HepG2 (cell line): ENCODE measurements at regions not wholly inside any gene's neighbourhood (a gene's known extent, or its start where the extent isn't known, plus 50 kb on each side); places are given as distances from the start of the nearest gene placed in this dataset.

Experiments
- AGO1 ChIP-seq: fragments of 200-400 bp; formaldehyde crosslinking; IDR thresholded peaks from 2 replicates; pipeline ENCODE4 v1.6.1; 2017; ENCODE audit warnings: mild to moderate bottlenecking, low read depth, low read length, moderate library complexity; ENCODE audit not compliant: poor library complexity, severe bottlenecking
- ARID2 ChIP-seq: sonication (generic); formaldehyde crosslinking; IDR thresholded peaks from 2 replicates; pipeline ENCODE4 v1.8.1; 2022; ENCODE audit warnings: mild to moderate bottlenecking, missing genetic modification reagents, borderline replicate concordance
- CBX5 ChIP-seq: sonication (generic); formaldehyde crosslinking; IDR thresholded peaks from 2 replicates; pipeline ENCODE4 v1.4.0; 2020; ENCODE audit warnings: missing genetic modification reagents, borderline replicate concordance
- CHD4 ChIP-seq: fragments of 200-600 bp; sonication (generic); IDR thresholded peaks from 2 replicates; pipeline ENCODE4 v1.7.0; 2017; ENCODE audit warnings: mild to moderate bottlenecking, low read length, borderline replicate concordance
- FIP1L1 ChIP-seq: fragments of 200-400 bp; formaldehyde crosslinking; IDR thresholded peaks from 2 replicates; pipeline ENCODE4 v1.6.1; 2018; ENCODE audit warnings: low read depth, mild to moderate bottlenecking, low read length, moderate library complexity, borderline replicate concordance; ENCODE audit not compliant: insufficient read depth
- FOXJ3 ChIP-seq: sonication (generic); formaldehyde crosslinking; IDR thresholded peaks from 2 replicates; pipeline ENCODE4 v1.4.0; 2020; ENCODE audit warnings: missing genetic modification reagents, mild to moderate bottlenecking, borderline replicate concordance
- FOXP1 ChIP-seq, 2 experiments: fragments of 450-650 bp in 1 of 2; IDR thresholded peaks; 2 replicates each; pipeline ENCODE4 v1.6.1; 2017 to 2018; ENCODE audit warnings: antibody characterized with exemption in 1 of 2
- HNRNPLL ChIP-seq: fragments of 200-400 bp; formaldehyde crosslinking; IDR thresholded peaks from 2 replicates; pipeline ENCODE4 v1.6.1; 2017; ENCODE audit warnings: mild to moderate bottlenecking, low read depth, low read length; ENCODE audit not compliant: poor library complexity, severe bottlenecking
- MED8 ChIP-seq: sonication (generic); formaldehyde crosslinking; IDR thresholded peaks from 2 replicates; pipeline ENCODE4 v1.8.1; 2023; ENCODE audit warnings: mild to moderate bottlenecking, missing genetic modification reagents; ENCODE audit not compliant: insufficient replicate concordance
- MIER2 ChIP-seq: IDR thresholded peaks from 2 replicates; pipeline ENCODE4 v1.6.1; 2016; ENCODE audit warnings: missing biosample characterization, missing genetic modification reagents
- MZF1 ChIP-seq: sonication (generic); formaldehyde crosslinking; IDR thresholded peaks from 2 replicates; pipeline ENCODE4 v1.8.1; 2023; ENCODE audit warnings: mild to moderate bottlenecking, missing genetic modification reagents, borderline replicate concordance
- NFIB ChIP-seq: sonication (generic); formaldehyde crosslinking; IDR thresholded peaks from 2 replicates; pipeline ENCODE4 v1.9.0; 2021; ENCODE audit warnings: missing genetic modification reagents, mild to moderate bottlenecking, borderline replicate concordance
- NR1H2 ChIP-seq: sonication (generic); formaldehyde crosslinking; IDR thresholded peaks from 2 replicates; pipeline ENCODE4 v1.8.1; 2022; ENCODE audit warnings: low read depth, missing genetic modification reagents, borderline replicate concordance
- POGK ChIP-seq: sonication (generic); formaldehyde crosslinking; conservative IDR thresholded peaks from 2 replicates; pipeline ENCODE4 v1.8.0; 2022; ENCODE audit warnings: mild to moderate bottlenecking, moderate library complexity, missing genetic modification reagents
- RBAK ChIP-seq: sonication (generic); formaldehyde crosslinking; IDR thresholded peaks from 2 replicates; pipeline ENCODE4 v1.5.1; 2020; ENCODE audit warnings: mild to moderate bottlenecking, missing genetic modification reagents
- RFX3 ChIP-seq: IDR thresholded peaks from 2 replicates; pipeline ENCODE4 v1.6.1; 2016; ENCODE audit warnings: missing biosample characterization, missing genetic modification reagents
- RFXAP ChIP-seq: sonication (generic); formaldehyde crosslinking; IDR thresholded peaks from 2 replicates; pipeline ENCODE4 v1.4.0; 2020; ENCODE audit warnings: missing genetic modification reagents, borderline replicate concordance
- ZBTB21 ChIP-seq: sonication (generic); formaldehyde crosslinking; IDR thresholded peaks from 2 replicates; pipeline ENCODE4 v1.4.0; 2020; ENCODE audit warnings: missing genetic modification reagents
- ZFP36 ChIP-seq: fragments of 150-350 bp; IDR thresholded peaks from 2 replicates; pipeline ENCODE4 v1.6.1; 2018; ENCODE audit warnings: borderline replicate concordance, low read length, low read depth; ENCODE audit not compliant: partially characterized antibody
- ZFP62 ChIP-seq: sonication (generic); formaldehyde crosslinking; IDR thresholded peaks from 2 replicates; pipeline ENCODE4 v1.4.0; 2020; ENCODE audit warnings: missing genetic modification reagents
- ZKSCAN1 ChIP-seq: fragments of 150-350 bp; IDR thresholded peaks from 2 replicates; pipeline ENCODE4 v1.6.1; 2014; ENCODE audit warnings: low read length
- ZNF230 ChIP-seq: sonication (generic); formaldehyde crosslinking; IDR thresholded peaks from 2 replicates; pipeline ENCODE4 v1.4.0; 2020; ENCODE audit warnings: mild to moderate bottlenecking, missing genetic modification reagents
- ZNF501 ChIP-seq: sonication (generic); formaldehyde crosslinking; IDR thresholded peaks from 2 replicates; pipeline ENCODE4 v1.5.1; 2020; ENCODE audit warnings: mild to moderate bottlenecking, moderate library complexity, missing genetic modification reagents
- ZNF546 ChIP-seq: sonication (generic); formaldehyde crosslinking; conservative IDR thresholded peaks from 2 replicates; pipeline ENCODE4 v1.8.1; 2023; ENCODE audit warnings: mild to moderate bottlenecking, missing genetic modification reagents
- ZNF556 ChIP-seq: sonication (generic); formaldehyde crosslinking; IDR thresholded peaks from 2 replicates; pipeline ENCODE4 v1.4.0; 2020; ENCODE audit warnings: mild to moderate bottlenecking, missing genetic modification reagents, borderline replicate concordance
- ZNF564 ChIP-seq: sonication (generic); formaldehyde crosslinking; IDR thresholded peaks from 2 replicates; pipeline ENCODE4 v1.8.1; 2023; ENCODE audit warnings: mild to moderate bottlenecking, missing genetic modification reagents
- ZNF589 ChIP-seq: sonication (generic); formaldehyde crosslinking; conservative IDR thresholded peaks from 2 replicates; pipeline ENCODE4 v1.8.0; 2022; ENCODE audit warnings: mild to moderate bottlenecking, moderate library complexity, missing genetic modification reagents
- ZNF598 ChIP-seq: sonication (generic); formaldehyde crosslinking; IDR thresholded peaks from 2 replicates; pipeline ENCODE4 v1.5.1; 2020; ENCODE audit warnings: mild to moderate bottlenecking, missing genetic modification reagents, borderline replicate concordance
- ZNF746 ChIP-seq: sonication (generic); formaldehyde crosslinking; IDR thresholded peaks from 2 replicates; pipeline ENCODE4 v1.8.0; 2022; ENCODE audit warnings: mild to moderate bottlenecking, missing genetic modification reagents
- ZNF816 ChIP-seq: sonication (generic); formaldehyde crosslinking; IDR thresholded peaks from 2 replicates; pipeline ENCODE4 v1.8.0; 2022; ENCODE audit warnings: missing genetic modification reagents, mild to moderate bottlenecking, borderline replicate concordance

DNA sequence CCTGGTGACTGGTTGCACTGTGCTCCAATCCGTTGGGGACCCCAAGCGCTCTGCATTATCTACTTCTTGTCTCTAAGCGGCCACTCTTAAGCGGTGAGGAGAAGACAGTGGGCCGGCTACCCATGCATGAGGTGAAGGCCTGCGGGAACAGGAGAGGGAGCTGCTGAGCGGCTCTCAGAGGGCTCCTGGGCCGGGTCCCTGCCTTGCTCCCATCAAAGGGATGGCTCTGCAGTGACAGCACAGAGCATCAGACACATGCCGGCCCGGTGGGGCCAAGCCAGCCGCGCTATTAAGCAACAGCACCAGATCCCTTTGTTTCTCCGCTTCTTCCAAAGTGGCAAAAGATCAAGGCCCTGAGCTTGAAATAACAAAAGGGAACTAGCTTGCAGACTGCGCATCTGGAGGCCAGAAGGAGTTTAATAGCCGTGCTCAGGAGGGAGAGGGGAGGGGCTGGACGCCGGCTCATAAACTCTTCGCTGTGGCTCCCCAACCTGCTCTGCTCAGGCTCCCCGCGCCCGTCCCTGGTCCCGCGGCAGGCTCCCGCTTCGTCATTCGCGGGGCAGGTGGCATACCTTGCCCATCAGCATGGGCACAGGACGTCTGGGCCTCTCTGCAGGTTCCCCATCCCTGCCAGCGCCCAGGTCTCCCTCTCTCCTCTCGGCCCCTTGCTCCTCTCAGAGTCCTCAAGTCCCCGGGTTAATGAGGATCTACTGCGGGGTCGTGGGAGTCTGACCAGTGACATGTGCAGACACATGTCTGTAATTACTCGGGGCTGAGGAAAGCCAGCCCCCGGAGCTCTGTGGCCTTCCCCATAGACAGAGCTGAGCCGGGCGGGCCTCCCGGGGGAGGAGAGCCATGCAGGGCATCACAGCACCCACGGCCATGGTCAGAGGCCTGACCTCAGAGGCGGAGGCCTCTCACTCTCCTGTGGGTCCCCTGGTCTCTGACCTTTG, 96.7 kb downstream of the ASB1 start (continued):
- TF ChIP-seq POGK (CRISPR knock-in tag) (peak; percentile 49; the same call in 1 of the 2 replicates), CHD4 (no peak), ZBTB21 (CRISPR knock-in tag) (no peak), RBAK (CRISPR knock-in tag) (no peak), MZF1 (no peak), ZNF556 (CRISPR knock-in tag) (0 out of 2 replicates have a peak, but pooled peaks have one; percentile 22), ARID2 (no peak), FOXP1 (IDR thresholded peaks at IDR 0.05) (no peak), FOXP1 (CRISPR knock-in tag; IDR thresholded peaks at IDR 0.05) (no peak), ZFP36 (no peak), ZNF501 (CRISPR knock-in tag) (no peak), ZKSCAN1 (no peak), NFIB (no peak), FOXJ3 (peak; percentile 32; the same call in 1 of the 2 replicates), ZNF230 (CRISPR knock-in tag) (peak; percentile 48; the same call in 1 of the 2 replicates), HNRNPLL (peak; percentile 30), CBX5 (CRISPR knock-in tag) (peak; percentile 32; the same call in 1 of the 2 replicates), ZNF564 (CRISPR knock-in tag) (no peak), MIER2 (CRISPR knock-in tag) (no peak), ZFP62 (CRISPR knock-in tag) (no peak), RFXAP (CRISPR knock-in tag) (no peak), ZNF598 (no peak), FIP1L1 (no peak), AGO1 (no peak), RFX3 (no peak), ZNF546 (CRISPR knock-in tag) (no peak), ZNF746 (CRISPR knock-in tag) (no peak), ZNF816 (CRISPR knock-in tag) (no peak), MED8 (no peak), NR1H2 (CRISPR knock-in tag) (no peak), ZNF589 (CRISPR knock-in tag) (peak; percentile 46; the same call in 1 of the 2 replicates)
